HG03520 (cell line): ENCODE measurements at regions not wholly inside any gene's neighbourhood (a gene's known extent, or its start where the extent isn't known, plus 50 kb on each side); places are given as distances from the start of the nearest gene placed in this dataset.

Source experiments
- ATAC-seq: cut with Tn5 transposase; IDR thresholded peaks from one replicate; pipeline ENCODE4 v1.9.1; 2021; ENCODE audit warnings: mild to moderate bottlenecking, moderate library complexity; ENCODE audit not compliant: unreplicated experiment

GRCh38 chr4:45795135-45795534 lies 328.7 kb downstream of the GABRG1 start:
- no peak for ATAC-seq

GRCh38 chr4:45778514-45778913 lies 345.3 kb downstream of the GABRG1 start:
- no peak for ATAC-seq

GRCh38 chr4:45776146-45776545 lies 347.7 kb downstream of the GABRG1 start:
- no peak for ATAC-seq

GRCh38 chr4:45770958-45771357 lies 352.9 kb downstream of the GABRG1 start:
- no peak for ATAC-seq

GRCh38 chr4:45765521-45765920 lies 358.3 kb downstream of the GABRG1 start:
- no peak for ATAC-seq

GRCh38 chr4:45751877-45752530 lies 371.9 kb downstream of the GABRG1 start:
- ATAC-seq = no peak

- no peak for ATAC-seq
These were observed 373.1 kb downstream of the GABRG1 start for GRCh38 chr4:45750721-45751120.

GRCh38 chr4:45745741-45746140 lies 378.1 kb downstream of the GABRG1 start:
- ATAC-seq = no peak

- ATAC-seq = no peak
These were observed 382.0 kb downstream of the GABRG1 start for GRCh38 chr4:45741897-45742296.

- no peak for ATAC-seq
These were observed 391.7 kb downstream of the GABRG1 start for GRCh38 chr4:45732161-45732560.

- ATAC-seq = no peak
These were observed 407.8 kb downstream of the GABRG1 start for GRCh38 chr4:45716093-45716492.

- ATAC-seq = no peak
These were observed 409.9 kb downstream of the GABRG1 start for GRCh38 chr4:45713996-45714395.

- no peak for ATAC-seq
These were observed 422.2 kb downstream of the GABRG1 start for GRCh38 chr4:45701621-45702020.

GRCh38 chr4:45693746-45694145 lies 430.1 kb downstream of the GABRG1 start:
- ATAC-seq = no peak

GRCh38 chr4:45692131-45692735 lies 431.6 kb downstream of the GABRG1 start:
- no peak for ATAC-seq

GRCh38 chr4:45688341-45688740 lies 435.5 kb downstream of the GABRG1 start:
- no peak for ATAC-seq

GRCh38 chr4:45679411-45679810 lies 444.4 kb downstream of the GABRG1 start:
- no peak for ATAC-seq

GRCh38 chr4:45668128-45668527 lies 455.7 kb downstream of the GABRG1 start:
- no peak for ATAC-seq

GRCh38 chr4:45663628-45664081 lies 460.2 kb downstream of the GABRG1 start:
- no peak for ATAC-seq

- no peak for ATAC-seq
These were observed 460.9 kb downstream of the GABRG1 start for GRCh38 chr4:45663003-45663402.

GRCh38 chr4:45661893-45662292 lies 462.0 kb downstream of the GABRG1 start:
- ATAC-seq = no peak

- ATAC-seq = no peak
These were observed 473.3 kb downstream of the GABRG1 start for GRCh38 chr4:45650545-45650944.

- no peak for ATAC-seq
These were observed 475.0 kb downstream of the GABRG1 start for GRCh38 chr4:45648846-45649245.
